ENCODE measurements at regions not wholly inside any gene's neighbourhood (a gene's known extent, or its start where the extent isn't known, plus 50 kb on each side); places are given as distances from the start of the nearest gene placed in this dataset.

DNA sequence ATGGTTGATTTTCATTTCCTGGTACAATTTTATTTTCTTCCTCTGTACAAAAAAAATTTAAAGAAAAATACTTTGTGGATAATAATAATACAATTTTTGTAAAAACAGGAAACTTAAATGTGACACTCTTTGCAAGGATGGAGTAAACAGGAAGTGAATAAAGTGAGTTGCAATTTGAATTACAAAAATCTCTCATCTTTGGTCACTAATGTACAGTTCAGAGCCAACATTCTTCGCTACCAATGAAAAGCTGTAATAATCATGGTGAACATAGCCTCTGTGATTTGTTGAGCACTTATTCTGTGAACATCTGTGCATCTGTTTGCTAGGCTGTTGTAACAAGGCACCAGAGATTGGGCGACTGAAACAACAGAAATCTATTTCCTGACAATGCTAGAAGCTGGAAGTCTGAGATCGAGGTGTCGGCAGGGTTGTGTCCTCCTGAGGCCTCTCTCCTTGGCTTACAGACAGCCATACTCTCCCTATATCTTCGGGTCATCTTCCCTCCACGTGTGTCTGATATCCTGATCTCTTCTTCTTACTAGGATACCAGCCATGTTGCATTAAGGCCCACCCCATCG lies 295.3 kb upstream of the KLF6 start:
- H3K4me3 ChIP-seq (ENCODE audit: low read depth, low read length): no peak overlapping the region
- TF ChIP-seq, protein P1, sequence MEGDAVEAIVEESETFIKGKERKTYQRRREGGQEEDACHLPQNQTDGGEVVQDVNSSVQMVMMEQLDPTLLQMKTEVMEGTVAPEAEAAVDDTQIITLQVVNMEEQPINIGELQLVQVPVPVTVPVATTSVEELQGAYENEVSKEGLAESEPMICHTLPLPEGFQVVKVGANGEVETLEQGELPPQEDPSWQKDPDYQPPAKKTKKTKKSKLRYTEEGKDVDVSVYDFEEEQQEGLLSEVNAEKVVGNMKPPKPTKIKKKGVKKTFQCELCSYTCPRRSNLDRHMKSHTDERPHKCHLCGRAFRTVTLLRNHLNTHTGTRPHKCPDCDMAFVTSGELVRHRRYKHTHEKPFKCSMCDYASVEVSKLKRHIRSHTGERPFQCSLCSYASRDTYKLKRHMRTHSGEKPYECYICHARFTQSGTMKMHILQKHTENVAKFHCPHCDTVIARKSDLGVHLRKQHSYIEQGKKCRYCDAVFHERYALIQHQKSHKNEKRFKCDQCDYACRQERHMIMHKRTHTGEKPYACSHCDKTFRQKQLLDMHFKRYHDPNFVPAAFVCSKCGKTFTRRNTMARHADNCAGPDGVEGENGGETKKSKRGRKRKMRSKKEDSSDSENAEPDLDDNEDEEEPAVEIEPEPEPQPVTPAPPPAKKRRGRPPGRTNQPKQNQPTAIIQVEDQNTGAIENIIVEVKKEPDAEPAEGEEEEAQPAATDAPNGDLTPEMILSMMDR (IDR thresholded peaks at IDR 0.05; ENCODE audit: low read depth, low read length): no peak
- TF ChIP-seq, protein P2, sequence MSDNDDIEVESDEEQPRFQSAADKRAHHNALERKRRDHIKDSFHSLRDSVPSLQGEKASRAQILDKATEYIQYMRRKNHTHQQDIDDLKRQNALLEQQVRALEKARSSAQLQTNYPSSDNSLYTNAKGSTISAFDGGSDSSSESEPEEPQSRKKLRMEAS (IDR thresholded peaks at IDR 0.05; ENCODE audit: low read depth, low read length): no peak
- TF ChIP-seq POLR2A (IDR thresholded peaks at IDR 0.05; ENCODE audit: extremely low read depth, insufficient read length) (no peak), MYC (IDR thresholded peaks at IDR 0.05; ENCODE audit: low read depth, low read length) (no peak)
- no peak for DNase-seq (ENCODE audit: low read depth)

DNA sequence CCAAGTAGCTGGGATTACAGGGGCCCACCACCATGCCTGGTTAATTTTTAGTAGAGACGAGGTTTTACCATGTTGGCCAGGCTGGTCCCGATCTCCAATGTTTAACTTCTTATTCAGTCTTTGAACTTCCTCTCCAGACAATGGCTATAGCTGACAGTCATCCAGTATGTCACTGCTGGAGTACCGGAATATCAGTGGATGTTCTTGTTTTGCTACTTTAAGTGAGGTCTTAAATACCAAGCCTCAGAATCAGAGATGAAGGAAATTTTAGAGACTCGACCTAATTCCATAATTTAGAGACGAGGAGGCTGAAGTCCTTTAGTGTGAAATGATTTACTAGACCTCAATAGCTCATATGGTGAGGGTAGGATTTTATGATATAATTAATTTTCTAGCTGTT lies 294.8 kb upstream of the KLF6 start:
- no peak for TF ChIP-seq MYC (IDR thresholded peaks at IDR 0.05; ENCODE audit: low read depth, low read length)
- no peak for TF ChIP-seq POLR2A (IDR thresholded peaks at IDR 0.05; ENCODE audit: extremely low read depth, insufficient read length)
- TF ChIP-seq, protein P1 (IDR thresholded peaks at IDR 0.05; ENCODE audit: low read depth, low read length): no peak
- TF ChIP-seq, protein P2 (IDR thresholded peaks at IDR 0.05; ENCODE audit: low read depth, low read length): no peak
- no peak for DNase-seq (ENCODE audit: low read depth)
- no peak overlapping the region for H3K4me3 ChIP-seq (ENCODE audit: low read depth, low read length)

DNA sequence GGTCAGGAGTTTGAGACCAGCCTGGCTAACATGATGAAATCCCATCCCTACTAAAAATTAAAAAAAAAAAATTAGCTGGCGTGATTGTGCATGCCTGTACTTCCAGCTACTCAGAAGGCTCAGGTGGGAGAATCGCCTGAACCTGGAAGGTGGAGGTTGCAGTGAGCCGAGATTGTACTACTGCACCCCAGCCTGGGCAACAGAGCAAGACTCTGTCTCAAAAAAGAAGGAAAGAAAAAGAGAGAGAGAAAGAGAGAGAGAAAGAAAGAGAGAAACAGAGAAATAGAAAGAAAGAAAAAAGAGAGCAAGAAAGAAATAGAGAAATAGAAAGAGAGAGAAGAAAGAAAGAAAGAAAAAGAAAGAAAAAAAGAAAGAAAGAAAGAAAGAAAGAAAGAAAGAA lies 292.8 kb upstream of the KLF6 start:
- TF ChIP-seq, protein P1 (IDR thresholded peaks at IDR 0.05; ENCODE audit: low read depth, low read length): no peak
- TF ChIP-seq, protein P2 (IDR thresholded peaks at IDR 0.05; ENCODE audit: low read depth, low read length): no peak
- no peak overlapping the region for H3K4me3 ChIP-seq (ENCODE audit: low read depth, low read length)
- DNase-seq (ENCODE audit: low read depth): no peak

DNA sequence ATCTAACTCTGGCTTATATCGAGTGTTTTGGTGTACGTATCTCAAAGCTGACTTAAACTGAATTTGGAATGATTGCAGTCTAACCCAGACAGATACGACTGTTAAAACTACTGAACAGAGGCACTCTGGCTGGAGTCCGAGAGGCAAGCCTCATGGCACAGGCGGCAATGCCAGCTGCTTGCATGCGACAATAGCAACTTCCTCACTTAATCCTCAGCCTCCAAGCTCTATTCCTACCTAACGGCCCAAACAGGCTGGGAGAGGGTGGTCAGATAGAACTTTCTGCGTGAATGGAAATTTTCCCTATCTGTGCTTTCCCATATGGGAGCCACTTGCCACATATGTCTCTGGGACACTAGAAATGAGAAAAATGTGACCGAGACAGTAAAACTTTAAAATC lies 292.0 kb upstream of the KLF6 start:
- DNase-seq (ENCODE audit: low read depth): no peak
- no peak overlapping the region for H3K4me3 ChIP-seq (ENCODE audit: low read depth, low read length)
- no peak for TF ChIP-seq MYC (IDR thresholded peaks at IDR 0.05; ENCODE audit: low read depth, low read length)
- TF ChIP-seq, protein P1 (IDR thresholded peaks at IDR 0.05; ENCODE audit: low read depth, low read length): no peak
- TF ChIP-seq, protein P2 (IDR thresholded peaks at IDR 0.05; ENCODE audit: low read depth, low read length): no peak
- no peak for TF ChIP-seq POLR2A (IDR thresholded peaks at IDR 0.05; ENCODE audit: extremely low read depth, insufficient read length)

DNA sequence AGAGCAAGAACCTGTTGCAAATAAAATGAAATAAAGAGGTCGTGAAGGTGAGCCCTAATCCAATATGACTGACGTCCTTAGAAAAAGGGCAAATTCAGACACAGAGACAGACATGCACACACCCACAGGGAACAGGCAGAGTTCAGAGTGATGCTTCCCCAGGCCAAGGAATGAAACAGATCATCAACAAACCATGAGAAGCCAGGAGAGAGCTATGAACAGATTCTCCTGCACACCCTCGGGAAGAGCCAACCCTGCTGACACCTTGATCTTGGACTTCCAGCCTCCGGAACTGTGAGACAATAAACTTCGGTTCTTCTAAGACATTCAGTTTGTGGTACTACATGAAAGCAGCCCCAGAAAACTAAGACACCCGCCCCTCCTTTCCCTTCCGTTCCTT lies 290.4 kb upstream of the KLF6 start:
- no peak overlapping the region for H3K4me3 ChIP-seq (ENCODE audit: low read depth, low read length)
- TF ChIP-seq, protein P1 (IDR thresholded peaks at IDR 0.05; ENCODE audit: low read depth, low read length): no peak
- TF ChIP-seq POLR2A (IDR thresholded peaks at IDR 0.05; ENCODE audit: extremely low read depth, insufficient read length) (no peak), MYC (IDR thresholded peaks at IDR 0.05; ENCODE audit: low read depth, low read length) (no peak)
- TF ChIP-seq, protein P2 (IDR thresholded peaks at IDR 0.05; ENCODE audit: low read depth, low read length): no peak
- no peak for DNase-seq (ENCODE audit: low read depth)

Measured in NB4 (cell line).